ENCODE measurements at regions not wholly inside any gene's neighbourhood (a gene's known extent, or its start where the extent isn't known, plus 50 kb on each side); places are given as distances from the start of the nearest gene placed in this dataset.
"Not testable (repeated sequence)": the region's sequence is repeated elsewhere in the genome, so short reads cannot be mapped to it uniquely, and the experiment has no call there.

- peaks cover 15% of the 10 kb centered on the region for H3K4me1 Mint-ChIP-seq (ENCODE audit: low read depth)
- H3K27ac Mint-ChIP-seq; H3K9me3 Mint-ChIP-seq; DNase-seq; H3K36me3 Mint-ChIP-seq (ENCODE audit: insufficient read depth in 2 of 2); H3K4me3 Mint-ChIP-seq; H3K27me3 Mint-ChIP-seq (ENCODE audit: low read depth): not testable (repeated sequence)
- peak in 1 of 2 donors; percentile 6 for ATAC-seq (replicated peaks in 1 of 2)
Observed at GRCh38 chr2:111417026-111417425, 296.3 kb downstream of the BCL2L11 start.

GRCh38 chr2:111418091-111418875, 297.6 kb downstream of the BCL2L11 start:
- not testable (repeated sequence) for DNase-seq

GRCh38 chr2:111420074-111420473, 299.4 kb downstream of the BCL2L11 start:
- Mint-ChIP-seq H3K4me3 (peak overlapping the region; percentile 39 to 40), H3K4me1 (ENCODE audit: low read depth) (peaks cover 11% of the 10 kb centered on the region)
- not testable (repeated sequence) for H3K27me3 Mint-ChIP-seq (ENCODE audit: low read depth); ATAC-seq (replicated peaks in 1 of 2); H3K9me3 Mint-ChIP-seq; H3K27ac Mint-ChIP-seq; H3K36me3 Mint-ChIP-seq (ENCODE audit: insufficient read depth in 2 of 2); DNase-seq

More at GRCh38 chr2:111418091-111418875, 297.6 kb downstream of the BCL2L11 start:
- ATAC-seq (replicated peaks in 1 of 2); H3K36me3 Mint-ChIP-seq (ENCODE audit: insufficient read depth in 2 of 2); H3K4me3 Mint-ChIP-seq; H3K27ac Mint-ChIP-seq; H3K27me3 Mint-ChIP-seq (ENCODE audit: low read depth); H3K9me3 Mint-ChIP-seq: not testable (repeated sequence)
- peaks cover 11% of the 10 kb centered on the region for H3K4me1 Mint-ChIP-seq (ENCODE audit: low read depth)

GRCh38 chr2:111420835-111421234, 300.1 kb downstream of the BCL2L11 start:
- Mint-ChIP-seq H3K4me3 (peak overlapping the region in 1 of 2 donors; percentile 36), H3K4me1 (ENCODE audit: low read depth) (peaks cover 15% of the 10 kb centered on the region)
- not testable (repeated sequence) for H3K36me3 Mint-ChIP-seq (ENCODE audit: insufficient read depth in 2 of 2); DNase-seq; H3K27ac Mint-ChIP-seq; ATAC-seq (replicated peaks in 1 of 2); H3K27me3 Mint-ChIP-seq (ENCODE audit: low read depth); H3K9me3 Mint-ChIP-seq

- H3K36me3 Mint-ChIP-seq (ENCODE audit: insufficient read depth in 2 of 2); H3K27me3 Mint-ChIP-seq (ENCODE audit: low read depth); H3K9me3 Mint-ChIP-seq; H3K27ac Mint-ChIP-seq; ATAC-seq (replicated peaks in 1 of 2); DNase-seq; H3K4me3 Mint-ChIP-seq: not testable (repeated sequence)
- peaks cover 16% of the 10 kb centered on the region for H3K4me1 Mint-ChIP-seq (ENCODE audit: low read depth)
Observed at GRCh38 chr2:111421949-111422348, 301.2 kb downstream of the BCL2L11 start.

GRCh38 chr2:111422562-111422961, 301.8 kb downstream of the BCL2L11 start:
- not testable (repeated sequence) for H3K36me3 Mint-ChIP-seq (ENCODE audit: insufficient read depth in 2 of 2); H3K27ac Mint-ChIP-seq; H3K27me3 Mint-ChIP-seq (ENCODE audit: low read depth); ATAC-seq (replicated peaks in 1 of 2); H3K4me3 Mint-ChIP-seq; H3K9me3 Mint-ChIP-seq; DNase-seq
- H3K4me1 Mint-ChIP-seq (ENCODE audit: low read depth): peaks cover 21% of the 10 kb centered on the region

- not testable (repeated sequence) for DNase-seq; H3K4me3 Mint-ChIP-seq; ATAC-seq (replicated peaks in 1 of 2); H3K27me3 Mint-ChIP-seq (ENCODE audit: low read depth); H3K9me3 Mint-ChIP-seq; H3K27ac Mint-ChIP-seq; H3K36me3 Mint-ChIP-seq (ENCODE audit: insufficient read depth in 2 of 2)
- peaks cover 24% of the 10 kb centered on the region for H3K4me1 Mint-ChIP-seq (ENCODE audit: low read depth)
Observed at GRCh38 chr2:111423184-111423583, 302.5 kb downstream of the BCL2L11 start.

GRCh38 chr2:111424176-111424575, 303.5 kb downstream of the BCL2L11 start:
- H3K9me3 Mint-ChIP-seq; H3K4me3 Mint-ChIP-seq; DNase-seq; H3K36me3 Mint-ChIP-seq (ENCODE audit: insufficient read depth in 2 of 2); H3K27me3 Mint-ChIP-seq (ENCODE audit: low read depth); H3K27ac Mint-ChIP-seq: not testable (repeated sequence)
- peaks cover 33% of the 10 kb centered on the region for H3K4me1 Mint-ChIP-seq (ENCODE audit: low read depth)
- ATAC-seq (replicated peaks in 1 of 2): peak in 1 of 2 donors; percentile 25

- H3K4me1 Mint-ChIP-seq (ENCODE audit: low read depth): peaks cover 34% of the 10 kb centered on the region
- DNase-seq (peak; percentile 53 to 62), ATAC-seq (replicated peaks in 1 of 2) (peak; percentile 64 to 66)
- H3K36me3 Mint-ChIP-seq (ENCODE audit: insufficient read depth in 2 of 2); H3K27ac Mint-ChIP-seq; H3K27me3 Mint-ChIP-seq (ENCODE audit: low read depth); H3K9me3 Mint-ChIP-seq: not testable (repeated sequence)
- H3K4me3 Mint-ChIP-seq: peak overlapping the region; percentile 69 to 74
Observed at GRCh38 chr2:111424851-111425309, 304.2 kb downstream of the BCL2L11 start.

- ATAC-seq (replicated peaks in 1 of 2) (peak; percentile 66 to 72), DNase-seq (peak; percentile 50 to 51)
- H3K9me3 Mint-ChIP-seq; H3K27me3 Mint-ChIP-seq (ENCODE audit: low read depth); H3K36me3 Mint-ChIP-seq (ENCODE audit: insufficient read depth in 2 of 2): not testable (repeated sequence)
- Mint-ChIP-seq H3K4me3 (peak overlapping the region in 1 of 2 donors; percentile 46), H3K4me1 (ENCODE audit: low read depth) (peaks cover 31% of the 10 kb centered on the region), H3K27ac (peak overlapping the region; percentile 93)
Observed at GRCh38 chr2:111425789-111426201, 305.1 kb downstream of the BCL2L11 start.

GRCh38 chr2:111427346-111427745, 306.6 kb downstream of the BCL2L11 start:
- H3K36me3 Mint-ChIP-seq (ENCODE audit: insufficient read depth in 2 of 2); H3K4me3 Mint-ChIP-seq; H3K9me3 Mint-ChIP-seq; H3K27me3 Mint-ChIP-seq (ENCODE audit: low read depth); ATAC-seq (replicated peaks in 1 of 2); DNase-seq; H3K27ac Mint-ChIP-seq: not testable (repeated sequence)
- H3K4me1 Mint-ChIP-seq (ENCODE audit: low read depth): peaks cover 35% of the 10 kb centered on the region

- not testable (repeated sequence) for H3K9me3 Mint-ChIP-seq; H3K27ac Mint-ChIP-seq; DNase-seq; H3K36me3 Mint-ChIP-seq (ENCODE audit: insufficient read depth in 2 of 2); ATAC-seq (replicated peaks in 1 of 2); H3K27me3 Mint-ChIP-seq (ENCODE audit: low read depth)
- H3K4me3 Mint-ChIP-seq: peak overlapping the region; percentile 22 to 58
- H3K4me1 Mint-ChIP-seq (ENCODE audit: low read depth): peaks cover 36% of the 10 kb centered on the region
Observed at GRCh38 chr2:111428915-111429314, 308.2 kb downstream of the BCL2L11 start.

GRCh38 chr2:111429353-111429752, 308.6 kb downstream of the BCL2L11 start:
- DNase-seq: peak; percentile 28 to 51
- not testable (repeated sequence) for H3K27me3 Mint-ChIP-seq (ENCODE audit: low read depth); H3K9me3 Mint-ChIP-seq; H3K27ac Mint-ChIP-seq; H3K36me3 Mint-ChIP-seq (ENCODE audit: insufficient read depth in 2 of 2)
- Mint-ChIP-seq H3K4me3 (peak overlapping the region; percentile 22 to 58), H3K4me1 (ENCODE audit: low read depth) (peaks cover 36% of the 10 kb centered on the region)
- ATAC-seq (replicated peaks in 1 of 2): peak; percentile 47 to 50

All from activated T-cell treated with anti-CD3 and anti-CD28 coated beads, Interleukin-2, amount 50 U/mL, for 72 hours (primary cell).